Mesothelial cell of epicardium (in vitro differentiated cells): ENCODE measurements at regions not wholly inside any gene's neighbourhood (a gene's known extent, or its start where the extent isn't known, plus 50 kb on each side); places are given as distances from the start of the nearest gene placed in this dataset.
"Not testable (repeated sequence)": the region's sequence is repeated elsewhere in the genome, so short reads cannot be mapped to it uniquely, and the experiment has no call there.

Experiments
- DNase-seq, 2 experiments: peaks; one replicate each; pipeline ENCODE4 v3.0.0; 2021; ENCODE audit warnings: low spot score in 2 of 2; ENCODE audit not compliant: unreplicated experiment in 2 of 2
- H3K27ac Mint-ChIP-seq: 2 replicates; pipeline ENCODE4 v1.8.0; 2021; ENCODE audit warnings: mixed read lengths
- H3K27me3 Mint-ChIP-seq: 2 replicates; pipeline ENCODE4 v1.8.0; 2021; ENCODE audit warnings: low read depth, mixed read lengths
- H3K36me3 Mint-ChIP-seq: 2 replicates; pipeline ENCODE4 v1.8.0; 2021; ENCODE audit warnings: mixed read lengths
- H3K4me1 Mint-ChIP-seq: 2 replicates; pipeline ENCODE4 v1.8.0; 2021; ENCODE audit warnings: mixed read lengths
- H3K4me3 Mint-ChIP-seq: 2 replicates; pipeline ENCODE4 v1.8.0; 2021; ENCODE audit warnings: mild to moderate bottlenecking, moderate library complexity, mixed read lengths
- H3K9me3 Mint-ChIP-seq: 2 replicates; pipeline ENCODE4 v1.8.0; 2021; ENCODE audit warnings: mixed read lengths
- TF ChIP-seq, protein P1 (sequence below): fragments of 200-600 bp; sonication (generic); IDR thresholded peaks from one replicate; pipeline ENCODE4 v1.5.0; 2021; ENCODE audit warnings: antibody characterized with exemption; ENCODE audit not compliant: unreplicated experiment

DNA sequence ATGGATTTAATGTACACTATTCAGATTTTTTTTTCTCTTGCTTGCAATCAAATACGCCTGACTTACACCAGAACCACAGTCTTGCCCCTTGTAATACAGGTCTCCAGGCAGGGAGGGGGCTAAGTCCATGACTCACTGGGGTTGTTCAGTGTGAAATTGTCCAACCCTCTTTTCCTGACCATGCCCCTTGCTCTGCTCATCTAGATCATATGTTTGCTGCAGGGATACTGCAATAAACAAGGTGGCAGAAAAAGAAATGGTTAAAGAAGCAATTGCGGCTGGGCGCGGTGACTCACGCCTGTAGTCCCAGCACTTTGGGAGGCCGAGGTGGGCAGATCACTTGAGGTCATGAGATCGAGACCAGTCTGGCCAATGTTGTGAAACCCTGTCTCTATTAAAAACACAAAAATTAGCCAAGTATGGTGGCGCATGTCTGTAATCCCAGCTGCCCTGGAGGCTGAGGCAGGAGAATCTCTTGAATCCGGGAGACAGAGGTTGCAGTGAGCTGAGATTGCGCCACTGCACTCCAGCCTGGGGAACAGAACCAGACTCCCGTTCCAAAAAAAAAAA lies 85.5 kb downstream of the TMEM130 start:
- H3K27me3 Mint-ChIP-seq, result peaks cover 2% of the 10 kb centered on the region
- H3K9me3 Mint-ChIP-seq, result no peaks in the 10 kb centered on the region
- peaks cover 10% of the 10 kb centered on the region for H3K4me1 Mint-ChIP-seq
- H3K36me3 Mint-ChIP-seq, result no peaks in the 10 kb centered on the region
- no peak overlapping the region for H3K4me3 Mint-ChIP-seq
- TF ChIP-seq, protein P1, sequence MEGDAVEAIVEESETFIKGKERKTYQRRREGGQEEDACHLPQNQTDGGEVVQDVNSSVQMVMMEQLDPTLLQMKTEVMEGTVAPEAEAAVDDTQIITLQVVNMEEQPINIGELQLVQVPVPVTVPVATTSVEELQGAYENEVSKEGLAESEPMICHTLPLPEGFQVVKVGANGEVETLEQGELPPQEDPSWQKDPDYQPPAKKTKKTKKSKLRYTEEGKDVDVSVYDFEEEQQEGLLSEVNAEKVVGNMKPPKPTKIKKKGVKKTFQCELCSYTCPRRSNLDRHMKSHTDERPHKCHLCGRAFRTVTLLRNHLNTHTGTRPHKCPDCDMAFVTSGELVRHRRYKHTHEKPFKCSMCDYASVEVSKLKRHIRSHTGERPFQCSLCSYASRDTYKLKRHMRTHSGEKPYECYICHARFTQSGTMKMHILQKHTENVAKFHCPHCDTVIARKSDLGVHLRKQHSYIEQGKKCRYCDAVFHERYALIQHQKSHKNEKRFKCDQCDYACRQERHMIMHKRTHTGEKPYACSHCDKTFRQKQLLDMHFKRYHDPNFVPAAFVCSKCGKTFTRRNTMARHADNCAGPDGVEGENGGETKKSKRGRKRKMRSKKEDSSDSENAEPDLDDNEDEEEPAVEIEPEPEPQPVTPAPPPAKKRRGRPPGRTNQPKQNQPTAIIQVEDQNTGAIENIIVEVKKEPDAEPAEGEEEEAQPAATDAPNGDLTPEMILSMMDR, result no peak
- H3K27ac Mint-ChIP-seq, result no peak overlapping the region
- DNase-seq, result no peak

DNA sequence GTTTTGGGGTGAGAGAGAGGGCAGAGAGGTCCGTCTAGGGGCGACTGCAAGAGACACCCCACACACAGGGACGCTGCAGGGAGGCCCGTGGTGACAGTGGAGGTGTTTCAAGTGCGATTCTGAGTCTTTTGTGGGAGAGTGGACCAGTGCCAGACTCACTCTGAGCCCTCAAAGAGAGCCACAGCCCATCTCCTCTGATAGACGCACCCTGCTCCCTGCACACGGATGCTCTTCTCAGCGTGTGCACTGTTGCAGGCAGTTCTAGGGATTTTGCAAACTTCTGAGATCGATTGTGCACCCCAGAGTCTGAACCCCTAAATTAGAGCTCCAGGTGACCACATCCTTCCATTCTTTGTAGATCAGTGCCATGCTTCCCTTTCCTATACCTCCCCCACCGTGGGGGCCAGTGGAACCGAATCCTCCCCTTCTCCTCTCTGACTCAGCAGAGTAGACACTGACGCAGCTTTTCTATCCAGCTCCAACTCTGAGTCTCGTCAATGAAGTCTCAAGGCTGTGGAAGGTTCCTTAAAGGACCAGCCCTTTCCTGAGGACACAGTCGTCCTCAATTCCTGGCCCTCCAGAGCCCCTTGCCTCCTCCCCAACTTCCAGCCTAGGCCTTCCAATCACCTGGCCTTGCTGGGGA lies 83.8 kb downstream of the TMEM130 start:
- H3K36me3 Mint-ChIP-seq, result no peaks in the 10 kb centered on the region
- peaks cover 2% of the 10 kb centered on the region for H3K27me3 Mint-ChIP-seq
- DNase-seq, result no peak
- TF ChIP-seq, protein P1, result no peak
- H3K27ac Mint-ChIP-seq, result no peak overlapping the region
- H3K9me3 Mint-ChIP-seq, result no peaks in the 10 kb centered on the region
- H3K4me3 Mint-ChIP-seq, result no peak overlapping the region
- H3K4me1 Mint-ChIP-seq, result peaks cover 10% of the 10 kb centered on the region

DNA sequence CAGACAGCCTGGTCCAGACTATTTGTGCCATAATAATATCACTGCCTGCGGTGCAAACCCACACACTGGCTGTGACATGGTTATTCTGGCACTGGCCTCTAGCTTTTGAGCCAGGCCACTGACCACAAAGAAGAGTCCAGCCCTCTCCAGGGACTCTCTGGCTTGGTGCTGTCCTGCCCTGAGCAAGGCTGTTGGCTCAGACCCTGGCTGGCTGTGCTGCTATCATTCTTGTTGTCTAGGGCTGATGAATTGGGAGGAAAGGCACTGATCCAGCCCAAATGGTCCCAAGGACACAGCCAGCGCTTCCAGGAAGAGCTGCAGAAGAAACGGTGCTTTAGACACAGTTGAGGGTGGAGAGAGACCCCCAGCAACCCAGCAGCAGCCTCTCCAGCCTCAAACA lies 80.8 kb downstream of the TMEM130 start:
- Mint-ChIP-seq H3K9me3 (no peaks in the 10 kb centered on the region), H3K36me3 (no peaks in the 10 kb centered on the region), H3K4me1 (no peaks in the 10 kb centered on the region), H3K27me3 (peaks cover 2% of the 10 kb centered on the region), H3K4me3 (no peak overlapping the region), H3K27ac (no peak overlapping the region)
- no peak for DNase-seq
- TF ChIP-seq, protein P1, result no peak

DNA sequence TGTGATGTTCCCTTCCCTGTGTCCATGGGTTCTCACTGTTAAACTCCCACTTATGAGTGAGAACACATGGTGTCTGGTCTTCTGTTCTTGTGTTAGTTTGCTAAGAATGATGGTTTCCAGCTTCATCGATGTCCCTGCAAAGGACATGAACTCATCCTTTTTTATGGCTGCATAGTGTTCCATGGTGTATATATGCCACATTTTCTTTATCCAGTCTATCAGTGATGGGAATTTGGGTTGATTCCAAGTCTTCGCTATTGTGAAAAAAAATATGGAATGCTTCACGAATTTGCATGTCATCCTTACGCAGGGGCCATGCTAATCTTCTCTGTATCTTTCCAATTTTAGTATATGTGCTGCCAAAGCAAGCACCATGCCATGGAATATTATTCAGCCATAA lies 75.4 kb downstream of the TMEM130 start:
- not testable (repeated sequence) for H3K27ac Mint-ChIP-seq, H3K4me3 Mint-ChIP-seq, H3K4me1 Mint-ChIP-seq, DNase-seq, H3K36me3 Mint-ChIP-seq, H3K27me3 Mint-ChIP-seq, H3K9me3 Mint-ChIP-seq

DNA sequence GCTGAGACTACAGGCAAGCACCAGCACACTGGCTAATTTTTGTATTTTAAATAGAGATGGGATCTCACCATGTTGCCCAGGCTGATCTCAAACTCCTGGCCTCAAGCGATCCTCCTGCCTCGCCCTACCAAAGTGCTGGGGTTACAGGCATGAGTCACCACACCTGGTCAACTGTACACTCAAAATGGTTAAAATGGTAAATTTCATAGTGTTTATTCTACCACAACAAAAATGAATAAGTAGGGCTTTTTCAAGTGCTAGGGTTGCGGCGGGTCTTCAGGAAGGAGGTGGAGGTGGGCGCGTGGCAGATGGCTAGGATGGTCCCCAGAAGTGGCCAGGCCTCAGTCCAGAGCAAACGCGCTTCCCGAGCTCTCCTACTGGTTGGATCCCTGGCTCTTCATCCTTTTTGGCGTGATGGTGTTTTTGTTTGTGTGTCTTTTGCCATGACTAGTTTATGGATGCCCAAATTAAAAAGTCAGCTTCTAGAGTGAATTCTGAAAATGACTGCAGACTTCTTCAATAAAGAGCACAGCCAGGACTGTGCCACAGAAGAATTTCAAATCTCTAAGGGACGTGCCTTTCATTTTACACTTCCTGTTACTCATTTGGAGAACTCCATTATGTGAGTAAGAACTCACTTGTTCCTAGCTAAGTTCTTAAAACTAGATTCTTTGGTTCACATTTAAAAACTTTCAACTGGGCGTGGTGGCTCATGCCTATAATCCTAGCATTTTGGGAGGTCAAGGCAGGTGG lies 73.9 kb downstream of the TMEM130 start:
- DNase-seq, result no peak
- Mint-ChIP-seq H3K36me3 (no peaks in the 10 kb centered on the region), H3K4me3 (no peak overlapping the region), H3K27ac (no peak overlapping the region), H3K4me1 (peaks cover 3% of the 10 kb centered on the region), H3K9me3 (peaks cover 16% of the 10 kb centered on the region), H3K27me3 (no peaks in the 10 kb centered on the region)
- TF ChIP-seq, protein P1, result no peak
